ENCODE measurements at regions not wholly inside any gene's neighbourhood (a gene's known extent, or its start where the extent isn't known, plus 50 kb on each side); places are given as distances from the start of the nearest gene placed in this dataset.

- TF ChIP-seq CTCF (IDR thresholded peaks at IDR 0.05) (no peak), POLR2A (IDR thresholded peaks at IDR 0.05) (no peak)
These were observed 252.6 kb upstream of the RMST start for GRCh38 chr12:97209997-97210396.

Measured in body of pancreas (tissue), 4 donors.